Activated B cell treated with CpG ODN at 0.5 μM for 24 hours (primary cell): ENCODE measurements at regions not wholly inside any gene's neighbourhood (a gene's known extent, or its start where the extent isn't known, plus 50 kb on each side); places are given as distances from the start of the nearest gene placed in this dataset.

ENCODE experiments used
- ATAC-seq: fragments of 200-7000 bp; cut with Tn5 transposase; one replicate; pipeline ENCODE4 v1.10.0; 2021; ENCODE audit warnings: low read depth, mild to moderate bottlenecking, moderate library complexity
- CTCF ChIA-PET: fragments of 350-600 bp; sonication (Branson Sonifier 250); formaldehyde crosslinking; loops from one replicate; lab custom pipeline; 2021; ENCODE audit warnings: antibody characterized with exemption; lab: Charles Lee
- POLR2A ChIA-PET: fragments of 350-600 bp; sonication (Branson Sonifier 250); formaldehyde crosslinking; loops from one replicate; lab custom pipeline; 2021; ENCODE audit warnings: antibody characterized with exemption; lab: Charles Lee
- DNase-seq: peaks from one replicate; pipeline ENCODE4 v3.0.0; 2022
- H3K27ac Mint-ChIP-seq: one replicate; pipeline ENCODE4 v1.8.0; 2020; ENCODE audit warnings: mixed read lengths
- H3K27me3 Mint-ChIP-seq: one replicate; pipeline ENCODE4 v1.8.0; 2021; ENCODE audit warnings: mixed read lengths
- H3K36me3 Mint-ChIP-seq: one replicate; pipeline ENCODE4 v1.8.0; 2021; ENCODE audit warnings: low read depth, mixed read lengths
- H3K4me1 Mint-ChIP-seq: one replicate; pipeline ENCODE4 v1.8.0; 2021; ENCODE audit warnings: mixed read lengths
- H3K4me3 Mint-ChIP-seq: one replicate; pipeline ENCODE4 v1.8.0; 2020; ENCODE audit warnings: mild to moderate bottlenecking, mixed read lengths
- H3K9me3 Mint-ChIP-seq: one replicate; pipeline ENCODE4 v1.8.0; 2020; ENCODE audit warnings: mixed read lengths
- CTCF ChIP-seq: fragments of 200-600 bp; IDR thresholded peaks from one replicate; pipeline ENCODE4 v1.8.0; 2022; ENCODE audit warnings: antibody characterized with exemption, mild to moderate bottlenecking
- intact Hi-C: fragments of 100-400 bp; cut with micrococcal nuclease; formaldehyde crosslinking; loops from one replicate; pipeline ENCODE4 v1.15.1; 2024

GRCh38 chr1:30165116-30165515 lies 558.3 kb downstream of the MATN1 start:
- no peaks in the 10 kb centered on the region for H3K4me1 Mint-ChIP-seq
- DNase-seq (no peak), ATAC-seq (no peak)
- intact Hi-C loops = no loop called here
- peaks cover 12% of the 10 kb centered on the region for H3K27me3 Mint-ChIP-seq
- no peak overlapping the region for H3K27ac Mint-ChIP-seq
- POLR2A ChIA-PET = no interaction called here
- no peaks in the 10 kb centered on the region for H3K36me3 Mint-ChIP-seq
- no peaks in the 10 kb centered on the region for H3K9me3 Mint-ChIP-seq
- no peak for TF ChIP-seq CTCF
- no peak overlapping the region for H3K4me3 Mint-ChIP-seq
- CTCF ChIA-PET = no interaction called here

GRCh38 chr1:30164693-30165092 lies 558.7 kb downstream of the MATN1 start:
- TF ChIP-seq CTCF = no peak
- Mint-ChIP-seq H3K27ac (no peak overlapping the region), H3K9me3 (no peaks in the 10 kb centered on the region), H3K4me3 (no peak overlapping the region), H3K4me1 (no peaks in the 10 kb centered on the region), H3K36me3 (no peaks in the 10 kb centered on the region), H3K27me3 (peaks cover 12% of the 10 kb centered on the region)
- no peak for DNase-seq
- no peak for ATAC-seq
- ChIA-PET CTCF (no interaction called here), POLR2A (no interaction called here)
- intact Hi-C loops = no loop called here

- H3K27me3 Mint-ChIP-seq = peaks cover 14% of the 10 kb centered on the region
- ChIA-PET CTCF (no interaction called here), POLR2A (no interaction called here)
- TF ChIP-seq CTCF = no peak
- no peak for ATAC-seq
- no peaks in the 10 kb centered on the region for H3K36me3 Mint-ChIP-seq
- no peaks in the 10 kb centered on the region for H3K4me1 Mint-ChIP-seq
- DNase-seq = no peak
- no peak overlapping the region for H3K4me3 Mint-ChIP-seq
- intact Hi-C loops = no loop called here
- H3K27ac Mint-ChIP-seq = no peak overlapping the region
- no peaks in the 10 kb centered on the region for H3K9me3 Mint-ChIP-seq
These were observed 560.8 kb downstream of the MATN1 start for GRCh38 chr1:30162565-30162964.

- Mint-ChIP-seq H3K27ac (no peak overlapping the region), H3K27me3 (peaks cover 14% of the 10 kb centered on the region), H3K4me1 (no peaks in the 10 kb centered on the region), H3K9me3 (no peaks in the 10 kb centered on the region), H3K4me3 (no peak overlapping the region), H3K36me3 (no peaks in the 10 kb centered on the region)
- DNase-seq = no peak
- intact Hi-C loops = no loop called here
- no peak for ATAC-seq
- no peak for TF ChIP-seq CTCF
- ChIA-PET POLR2A (no interaction called here), CTCF (no interaction called here)
These were observed 561.4 kb downstream of the MATN1 start for GRCh38 chr1:30161953-30162352.

GRCh38 chr1:30160999-30161689 lies 562.2 kb downstream of the MATN1 start:
- no peak overlapping the region for H3K4me3 Mint-ChIP-seq
- intact Hi-C loops = no loop called here
- ChIA-PET CTCF (no interaction called here), POLR2A (no interaction called here)
- H3K4me1 Mint-ChIP-seq = no peaks in the 10 kb centered on the region
- DNase-seq (no peak), ATAC-seq (no peak)
- H3K36me3 Mint-ChIP-seq = no peaks in the 10 kb centered on the region
- peaks cover 18% of the 10 kb centered on the region for H3K27me3 Mint-ChIP-seq
- H3K9me3 Mint-ChIP-seq = no peaks in the 10 kb centered on the region
- no peak overlapping the region for H3K27ac Mint-ChIP-seq
- no peak for TF ChIP-seq CTCF
